ENCODE measurements at regions not wholly inside any gene's neighbourhood (a gene's known extent, or its start where the extent isn't known, plus 50 kb on each side); places are given as distances from the start of the nearest gene placed in this dataset.

GRCh38 chr5:164181604-164182003 is 676.2 kb downstream of the MAT2B start:
- Histone ChIP-seq H2AFZ (ENCODE audit: low read depth, low read length) (no peak overlapping the region), H3K9ac (replicated peaks; ENCODE audit: extremely low read depth, insufficient read depth, low read length) (no peak overlapping the region), H4K20me1 (replicated peaks; ENCODE audit: control insufficient read depth, extremely low read depth, insufficient read depth, low read length) (no peaks in the 10 kb centered on the region), H3K4me3 (replicated peaks in 1 of 3; ENCODE audit: insufficient read depth in 1 of 3, low read depth in 1 of 3, low read length in 3 of 3) (no peak overlapping the region), H3K9me1 (replicated peaks; ENCODE audit: control insufficient read depth, extremely low read depth, insufficient read depth, low read length) (no peaks in the 10 kb centered on the region), H3K4me1 (ENCODE audit: control insufficient read depth, extremely low read depth, insufficient read depth, low read length) (no peaks in the 10 kb centered on the region), H3K36me3 (ENCODE audit: control insufficient read depth in 2 of 2, extremely low read depth in 1 of 2, insufficient read depth in 2 of 2, low read length in 2 of 2) (no peaks in the 10 kb centered on the region), H3K79me2 (ENCODE audit: control insufficient read depth, insufficient read depth, low read length) (no peaks in the 10 kb centered on the region), H3K27me3 (ENCODE audit: control insufficient read depth in 2 of 2, insufficient read depth in 2 of 2, low read length in 2 of 2) (no peaks in the 10 kb centered on the region), H3K4me2 (ENCODE audit: insufficient read depth, low read length) (no peak overlapping the region), H3K27ac (ENCODE audit: insufficient read depth, low read depth, low read length) (no peak overlapping the region), H3K9me3 (replicated peaks; ENCODE audit: control insufficient read depth, insufficient read depth, low read length) (no peaks in the 10 kb centered on the region)
- TF ChIP-seq EZH2 (IDR thresholded peaks at IDR 0.05; ENCODE audit: borderline replicate concordance, low read depth, low read length, severe bottlenecking) (no peak), POLR2AphosphoS5 (IDR thresholded peaks at IDR 0.05; ENCODE audit: insufficient read depth, low read depth, low read length) (no peak), MYC (IDR thresholded peaks at IDR 0.05; ENCODE audit: low read depth, low read length) (no peak), CTCF (IDR thresholded peaks at IDR 0.05; ENCODE audit: extremely low read depth in 1 of 2, insufficient read depth in 1 of 2, low read depth in 1 of 2, low read length in 2 of 2) (no peak), GATA2 (IDR thresholded peaks at IDR 0.05; ENCODE audit: insufficient read depth, insufficient read length, low read depth, low read length) (no peak), POLR2A (IDR thresholded peaks at IDR 0.05; ENCODE audit: low read depth, low read length) (no peak), JUN (IDR thresholded peaks at IDR 0.05; ENCODE audit: borderline replicate concordance, insufficient read depth, insufficient read length, low read depth) (no peak), FOS (IDR thresholded peaks at IDR 0.05; ENCODE audit: borderline replicate concordance, insufficient read depth, low read length) (no peak), MAX (IDR thresholded peaks at IDR 0.05; ENCODE audit: insufficient read depth, insufficient read length) (no peak)
- intact Hi-C loops (cut with micrococcal nuclease) (no loop called here), dilution Hi-C loops (cut with MboI; ENCODE audit: extremely low pct_ligation_motif_present, low sequenced_read_pairs) (no loop called here)
- ChIA-PET CTCF (interaction anchor here (0.5 to 1.7 kb wide), 3 partner anchors 13 to 217 kb away, joined by 3 to 4 read pairs (median 4); no protein-coding TSS in a partner anchor), POLR2A (no interaction called here)
- no peak for DNase-seq (ENCODE audit: low read depth, low spot score)
- no peak for FAIRE-seq
- BruUV-seq (replicated peaks) = no TSS peak

Measured in endothelial cell of umbilical vein (primary cell).